HG02642 (cell line): ENCODE measurements at regions not wholly inside any gene's neighbourhood (a gene's known extent, or its start where the extent isn't known, plus 50 kb on each side); places are given as distances from the start of the nearest gene placed in this dataset.

Experiments
- ATAC-seq: cut with Tn5 transposase; IDR thresholded peaks from one replicate; pipeline ENCODE4 v1.9.1; 2021; ENCODE audit warnings: mild to moderate bottlenecking; ENCODE audit not compliant: unreplicated experiment, poor library complexity

GRCh38 chr6:125534430-125535263, 214.8 kb upstream of the HEY2 start:
- no peak for ATAC-seq

GRCh38 chr6:125537090-125537489, 212.3 kb upstream of the HEY2 start:
- ATAC-seq, result no peak

GRCh38 chr6:125539892-125540291, 209.5 kb upstream of the HEY2 start:
- no peak for ATAC-seq

- no peak for ATAC-seq
These were observed 204.6 kb upstream of the HEY2 start for GRCh38 chr6:125544819-125545218.

- no peak for ATAC-seq
These were observed 202.6 kb upstream of the HEY2 start for GRCh38 chr6:125546841-125547251.

GRCh38 chr6:125547381-125547780, 202.1 kb upstream of the HEY2 start:
- ATAC-seq, result no peak

- ATAC-seq, result no peak
These were observed 200.1 kb upstream of the HEY2 start for GRCh38 chr6:125549202-125549884.

GRCh38 chr6:125550892-125551291, 198.5 kb upstream of the HEY2 start:
- ATAC-seq, result no peak

- no peak for ATAC-seq
These were observed 196.6 kb upstream of the HEY2 start for GRCh38 chr6:125552819-125553218.

GRCh38 chr6:125554456-125554855, 195.0 kb upstream of the HEY2 start:
- ATAC-seq, result no peak

- no peak for ATAC-seq
These were observed 191.1 kb upstream of the HEY2 start for GRCh38 chr6:125558241-125558843.

GRCh38 chr6:125558907-125559306, 190.5 kb upstream of the HEY2 start:
- no peak for ATAC-seq

GRCh38 chr6:125562156-125562555, 187.3 kb upstream of the HEY2 start:
- ATAC-seq, result no peak

GRCh38 chr6:125564941-125565340, 184.5 kb upstream of the HEY2 start:
- ATAC-seq, result no peak

GRCh38 chr6:125567407-125567806, 182.0 kb upstream of the HEY2 start:
- no peak for ATAC-seq

GRCh38 chr6:125568609-125569008, 180.8 kb upstream of the HEY2 start:
- ATAC-seq, result no peak

- no peak for ATAC-seq
These were observed 178.9 kb upstream of the HEY2 start for GRCh38 chr6:125570526-125570925.

- ATAC-seq, result no peak
These were observed 178.2 kb upstream of the HEY2 start for GRCh38 chr6:125571207-125571755.

- ATAC-seq, result no peak
These were observed 174.8 kb upstream of the HEY2 start for GRCh38 chr6:125574604-125575003.

- ATAC-seq, result no peak
These were observed 172.2 kb upstream of the HEY2 start for GRCh38 chr6:125577124-125577662.

GRCh38 chr6:125584468-125584939, 164.9 kb upstream of the HEY2 start:
- no peak for ATAC-seq
